NCI-H187 (cell line): ENCODE measurements at regions not wholly inside any gene's neighbourhood (a gene's known extent, or its start where the extent isn't known, plus 50 kb on each side); places are given as distances from the start of the nearest gene placed in this dataset.

Experiments used
- DNase-seq, 2 experiments: peaks; one replicate each; lab custom pipeline; 2025; lab: John Stamatoyannopoulos, UW

- no peak for DNase-seq
These were observed 765.9 kb downstream of the TYW1 start for GRCh38 chr7:67762516-67762915.

- DNase-seq: no peak
These were observed 767.7 kb downstream of the TYW1 start for GRCh38 chr7:67764289-67764688.

DNA sequence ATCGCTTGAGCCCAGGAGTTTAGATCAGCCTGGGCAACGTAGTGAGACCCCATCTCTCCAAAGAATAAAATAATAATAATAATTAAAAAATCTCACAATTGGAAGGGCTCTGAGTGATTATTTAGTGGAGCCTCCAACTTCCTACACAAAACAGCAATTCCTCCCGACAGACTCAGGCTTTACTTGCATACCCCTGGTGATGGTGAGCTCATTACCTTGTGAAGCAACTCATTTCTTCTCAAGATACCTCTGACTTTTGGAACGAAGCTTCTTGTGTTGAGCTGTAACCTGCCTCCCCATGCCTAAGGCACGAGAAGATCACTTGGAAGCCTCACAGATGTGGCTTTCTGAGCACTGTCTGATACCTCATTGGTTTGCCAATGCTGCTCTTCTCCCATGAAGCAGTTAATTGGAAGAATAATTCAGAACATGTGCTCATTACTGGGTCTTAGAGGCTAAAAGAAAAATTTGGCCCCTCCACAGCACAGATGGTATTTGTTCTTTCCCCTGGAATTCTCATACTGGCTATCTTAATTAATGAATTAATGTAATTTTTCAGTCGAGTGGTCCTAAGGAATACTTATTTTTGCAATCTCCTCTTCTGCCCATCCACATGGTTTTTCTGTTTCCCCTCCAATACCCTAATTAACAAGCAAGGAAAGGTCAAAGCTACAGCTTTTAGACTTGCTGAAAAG lies 769.0 kb downstream of the TYW1 start:
- DNase-seq: no peak

- no peak for DNase-seq
These were observed 770.3 kb downstream of the TYW1 start for GRCh38 chr7:67766906-67767410.

GRCh38 chr7:67771846-67772605 lies 775.4 kb downstream of the TYW1 start:
- DNase-seq: peak in 1 of 2 experiments; percentile 11

- no peak for DNase-seq
These were observed 776.4 kb downstream of the TYW1 start for GRCh38 chr7:67773081-67773480.

DNA sequence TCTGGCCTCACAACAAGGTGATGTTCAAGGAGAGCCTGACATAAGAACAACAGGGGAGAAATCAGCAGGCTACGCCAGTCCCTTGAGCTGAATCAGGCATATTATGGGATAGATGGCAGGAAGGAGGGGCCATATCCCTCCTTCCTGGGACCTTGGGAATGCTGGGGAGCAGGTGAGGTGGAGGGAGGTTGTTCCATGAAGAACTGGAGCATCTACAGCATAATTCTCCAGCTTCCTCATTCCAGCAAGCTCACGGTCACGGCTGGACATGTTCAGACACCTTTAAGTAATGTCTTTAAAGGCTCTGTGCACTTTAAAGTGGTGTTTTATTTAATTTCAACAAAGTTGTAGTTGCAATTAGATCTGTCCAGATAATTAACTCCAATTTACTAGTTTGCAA lies 780.5 kb downstream of the TYW1 start:
- no peak for DNase-seq

DNA sequence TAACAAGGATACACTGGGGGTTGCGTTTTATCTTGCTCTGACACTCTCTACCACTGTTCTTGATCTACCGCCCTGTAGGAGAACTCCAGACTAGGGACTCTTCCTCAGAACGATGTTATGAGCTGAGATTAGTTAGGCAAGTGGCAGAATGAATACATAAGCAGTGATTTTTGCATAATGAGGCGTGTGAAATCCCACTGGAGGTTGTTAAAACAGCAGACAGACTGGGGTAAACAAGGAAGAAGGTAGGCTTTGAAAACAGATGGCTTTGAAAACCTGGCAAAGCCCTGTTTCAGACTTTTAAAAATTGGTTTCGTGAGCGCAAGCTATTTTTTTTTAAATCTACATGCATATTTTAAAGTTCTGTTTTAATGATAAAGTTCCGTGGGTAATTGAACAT lies 785.2 kb downstream of the TYW1 start:
- no peak for DNase-seq

- no peak for DNase-seq
These were observed 789.4 kb downstream of the TYW1 start for GRCh38 chr7:67786021-67786420.

DNA sequence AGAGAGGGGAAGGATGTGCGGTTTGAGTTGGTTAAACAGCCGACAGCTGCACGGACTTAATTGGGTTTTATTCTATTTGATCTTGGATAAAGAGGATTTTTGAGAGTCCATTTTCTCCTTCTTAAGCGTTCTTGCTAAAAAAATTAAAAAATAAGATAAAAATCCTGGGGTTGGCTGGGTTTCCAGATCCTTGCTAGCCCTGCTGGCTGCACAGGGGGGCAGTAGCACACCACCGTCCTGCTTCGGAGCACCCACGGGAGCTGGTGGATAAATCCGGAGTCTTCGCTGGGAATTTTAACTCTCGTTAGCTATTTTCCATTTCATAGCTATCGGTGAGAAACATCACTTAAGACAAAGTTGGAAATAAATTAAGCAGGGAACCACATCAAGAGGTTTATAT lies 792.0 kb downstream of the TYW1 start:
- DNase-seq: no peak

DNA sequence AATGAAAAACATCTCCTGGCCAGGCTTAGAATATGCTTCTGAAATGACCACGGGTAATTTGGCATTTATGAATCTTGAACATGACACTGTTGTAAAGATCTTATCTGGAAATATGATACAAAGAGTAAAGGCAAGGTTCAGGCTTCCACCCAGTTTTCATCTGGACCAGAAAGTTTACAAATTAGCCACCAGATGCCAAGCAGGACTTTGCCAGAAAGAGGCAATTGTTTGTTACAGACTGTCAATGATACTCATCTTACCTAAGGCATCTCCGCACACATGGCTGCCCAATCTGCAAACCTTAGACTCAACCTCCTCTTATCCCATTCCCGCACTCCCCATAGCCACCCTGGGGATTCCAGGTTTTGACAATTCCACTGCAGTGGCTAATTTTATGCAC lies 795.3 kb downstream of the TYW1 start:
- no peak for DNase-seq

DNA sequence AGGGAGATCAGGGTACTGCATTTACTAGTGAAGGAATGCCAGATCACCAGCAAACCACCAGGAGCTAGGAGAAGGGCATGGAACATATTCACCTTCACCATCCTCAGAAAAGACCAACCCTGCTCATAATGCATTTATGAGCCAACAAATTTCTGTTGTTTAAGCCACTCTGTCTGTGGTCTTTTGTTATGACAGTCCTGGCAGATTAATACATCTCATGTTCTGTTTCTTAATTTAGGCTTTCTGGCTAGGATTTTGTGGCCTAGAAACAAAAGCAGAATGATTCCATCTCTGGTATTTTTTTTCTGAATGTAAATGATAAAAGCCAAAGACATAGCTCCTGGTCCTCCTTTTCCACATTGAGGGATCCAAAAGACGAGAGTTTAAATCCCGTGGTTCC lies 797.9 kb downstream of the TYW1 start:
- no peak for DNase-seq

GRCh38 chr7:67803789-67804188 lies 807.2 kb downstream of the TYW1 start:
- DNase-seq: no peak

- DNase-seq: no peak
These were observed 809.4 kb downstream of the TYW1 start for GRCh38 chr7:67805921-67806471.

- no peak for DNase-seq
These were observed 811.2 kb downstream of the TYW1 start for GRCh38 chr7:67807826-67808225.

GRCh38 chr7:67809586-67809985 lies 813.0 kb downstream of the TYW1 start:
- no peak for DNase-seq

DNA sequence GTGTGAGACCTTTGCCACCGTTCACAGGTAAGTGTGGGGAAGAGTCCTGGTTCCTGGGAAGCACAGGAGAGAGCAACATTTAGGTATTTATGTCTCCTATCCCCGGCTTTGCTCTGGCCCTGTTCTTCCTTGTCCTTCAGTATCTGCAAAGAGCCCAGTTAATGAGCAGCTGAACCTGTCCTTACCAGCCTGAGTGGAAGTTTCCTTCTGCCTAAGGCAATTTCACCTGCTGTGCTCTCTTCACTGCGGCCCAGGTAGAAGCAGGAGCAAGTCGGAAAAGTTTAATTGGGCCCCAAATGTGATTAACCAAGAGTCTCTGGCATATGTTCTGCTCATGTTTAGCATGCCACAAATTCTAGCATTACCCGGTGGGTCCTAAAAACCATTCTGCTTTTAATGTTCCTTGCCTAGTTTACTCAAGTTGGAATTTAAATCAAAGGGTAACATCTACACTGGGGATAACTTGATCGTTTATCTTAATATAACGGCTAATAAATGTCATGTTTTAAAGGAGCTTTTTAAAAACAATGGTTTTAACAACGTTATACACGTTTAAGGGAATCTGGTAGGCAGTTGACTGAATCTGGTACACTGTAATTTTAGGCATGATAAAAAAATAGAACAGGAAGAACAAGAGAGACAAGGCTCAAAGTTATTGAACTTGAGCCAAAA lies 817.1 kb downstream of the TYW1 start:
- no peak for DNase-seq

DNA sequence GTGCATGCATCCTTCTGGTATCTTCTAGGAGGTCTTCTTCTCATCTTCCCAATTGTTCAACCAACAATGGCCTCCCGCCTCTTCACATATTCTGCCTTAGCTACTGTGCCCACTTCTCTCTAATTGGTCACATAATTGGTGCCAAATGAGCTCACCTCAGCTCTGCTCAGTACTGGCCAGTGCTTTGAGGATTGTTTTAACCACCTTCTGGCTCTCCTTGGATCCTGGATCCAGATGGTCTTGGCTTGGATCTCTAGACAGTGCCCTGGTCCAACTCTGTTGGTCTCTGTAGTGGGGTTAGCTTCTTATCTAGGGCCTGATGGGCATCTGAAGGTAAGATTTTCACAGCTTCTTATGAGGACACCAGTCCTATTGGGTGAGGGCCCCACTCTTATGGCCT lies 820.8 kb downstream of the TYW1 start:
- DNase-seq: no peak

GRCh38 chr7:67821116-67821515 lies 824.5 kb downstream of the TYW1 start:
- DNase-seq: no peak

DNA sequence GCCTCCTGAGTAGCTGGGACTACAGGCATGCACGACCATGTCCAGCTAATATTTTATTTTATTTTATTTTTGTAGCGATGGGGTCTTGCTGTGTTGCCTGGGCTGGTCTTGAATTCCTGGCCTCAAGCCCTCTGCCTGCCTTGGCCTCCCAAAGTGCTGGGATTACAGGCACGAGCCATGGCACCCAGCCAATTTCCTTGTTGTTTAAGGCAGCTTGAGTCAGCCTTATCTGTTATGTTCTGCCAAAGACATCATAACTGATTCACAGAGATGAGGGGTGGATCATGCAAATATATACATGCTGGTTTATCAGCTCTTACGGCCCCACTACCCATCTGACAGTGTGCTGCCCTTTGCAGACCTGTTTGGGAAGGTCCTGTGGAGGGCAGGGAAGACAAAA lies 826.7 kb downstream of the TYW1 start:
- no peak for DNase-seq

DNA sequence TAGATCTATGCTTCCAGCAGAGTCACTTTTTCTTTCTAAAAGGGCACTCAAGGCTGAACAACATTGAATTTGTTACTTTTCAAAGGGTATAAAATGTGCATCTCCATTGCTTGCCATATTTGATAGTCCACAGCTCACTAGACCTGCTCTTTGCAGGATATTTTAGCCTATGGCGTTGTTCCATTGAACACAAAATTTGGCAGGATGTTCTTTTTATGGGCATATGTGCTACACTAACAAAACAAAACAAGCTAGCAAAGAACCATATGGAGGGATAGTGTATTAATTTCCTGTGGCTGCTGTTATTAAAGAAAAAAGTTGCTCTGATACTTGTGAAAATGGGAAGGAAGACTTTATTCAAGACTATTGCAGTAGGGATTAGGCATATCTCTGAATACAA lies 828.7 kb downstream of the TYW1 start:
- DNase-seq: no peak

- DNase-seq: no peak
These were observed 845.3 kb downstream of the TYW1 start for GRCh38 chr7:67841896-67842295.

- no peak for DNase-seq
These were observed 845.9 kb downstream of the TYW1 start for GRCh38 chr7:67842571-67842970.
